ENCODE measurements at regions not wholly inside any gene's neighbourhood (a gene's known extent, or its start where the extent isn't known, plus 50 kb on each side); places are given as distances from the start of the nearest gene placed in this dataset.
"Not testable (repeated sequence)": the region's sequence is repeated elsewhere in the genome, so short reads cannot be mapped to it uniquely, and the experiment has no call there.

DNA sequence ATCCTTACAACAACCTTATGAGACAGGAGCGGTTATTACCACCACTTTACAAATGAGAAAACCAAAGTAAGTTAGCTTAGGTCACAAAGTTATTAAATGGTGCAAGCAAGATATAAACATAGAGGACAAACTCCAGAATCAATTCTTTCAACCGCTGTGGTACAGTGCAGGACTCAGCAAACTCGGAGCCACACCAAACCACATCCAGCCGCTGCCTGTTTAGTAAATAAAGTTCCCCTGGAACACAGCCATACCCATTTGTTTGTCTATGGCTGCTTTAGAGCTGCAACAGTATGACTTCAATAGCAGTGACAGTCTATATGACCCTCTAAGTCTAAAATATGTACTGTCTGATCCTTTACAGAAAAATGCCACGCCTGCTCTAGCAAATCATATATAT, 1567.2 kb upstream of the WWC1 start:
- no peak for DNase-seq
- no peak for TF ChIP-seq GATA1 (IDR thresholded peaks at IDR 0.05; ENCODE audit: low read depth, low read length)
- no peak for TF ChIP-seq POLR2A (IDR thresholded peaks at IDR 0.05; ENCODE audit: low read length)

DNA sequence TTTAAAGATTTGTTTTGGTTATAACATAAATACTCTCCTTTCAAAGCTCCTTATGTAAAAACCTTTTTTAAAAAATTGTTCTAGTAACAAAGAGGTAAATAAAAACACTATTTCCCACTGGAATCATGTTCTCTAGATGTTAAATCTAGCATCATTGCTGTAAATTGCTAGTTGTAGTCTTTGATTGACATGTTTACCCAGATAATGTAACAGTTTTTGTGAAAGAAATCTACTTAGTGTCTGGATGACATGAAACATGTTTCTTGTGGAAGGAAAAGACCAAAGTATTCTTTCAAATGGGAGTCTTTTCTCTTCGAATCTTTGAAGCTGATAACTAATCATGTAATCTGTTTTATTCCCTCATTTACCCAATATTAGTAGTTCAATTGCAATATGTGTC, 1565.9 kb upstream of the WWC1 start:
- DNase-seq, result no peak
- TF ChIP-seq GATA1 (IDR thresholded peaks at IDR 0.05; ENCODE audit: low read depth, low read length), result no peak
- no peak for TF ChIP-seq POLR2A (IDR thresholded peaks at IDR 0.05; ENCODE audit: low read length)

- no peak for DNase-seq
- TF ChIP-seq POLR2A (IDR thresholded peaks at IDR 0.05; ENCODE audit: low read length) (no peak), GATA1 (IDR thresholded peaks at IDR 0.05; ENCODE audit: low read depth, low read length) (no peak)
Observed at GRCh38 chr5:166726406-166726805, 1565.0 kb upstream of the WWC1 start.

DNA sequence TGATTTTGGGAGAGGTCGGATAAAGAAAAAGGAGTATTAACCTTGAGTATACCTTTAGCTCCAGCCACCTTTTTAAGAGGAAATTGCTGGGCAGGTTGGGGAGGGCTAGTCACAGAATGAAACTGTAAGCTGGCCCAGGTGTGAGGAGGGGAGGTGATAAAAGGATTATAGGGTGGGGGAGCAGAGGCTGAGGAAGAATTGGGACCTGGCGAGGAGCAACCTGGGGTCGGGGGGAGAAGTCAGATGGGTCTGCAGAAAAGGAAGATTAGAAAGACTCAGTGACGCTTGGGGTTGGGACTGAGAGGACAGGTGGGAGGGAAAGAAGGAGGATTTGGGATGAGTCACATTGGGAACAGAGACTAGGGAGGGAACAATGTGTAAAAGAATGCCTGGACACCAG, 1548.5 kb upstream of the WWC1 start:
- not testable (repeated sequence) for DNase-seq

- TF ChIP-seq POLR2A (IDR thresholded peaks at IDR 0.05; ENCODE audit: low read length) (no peak), GATA1 (IDR thresholded peaks at IDR 0.05; ENCODE audit: low read depth, low read length) (no peak)
- DNase-seq, result no peak
Observed at GRCh38 chr5:166746506-166746905, 1544.9 kb upstream of the WWC1 start.

DNA sequence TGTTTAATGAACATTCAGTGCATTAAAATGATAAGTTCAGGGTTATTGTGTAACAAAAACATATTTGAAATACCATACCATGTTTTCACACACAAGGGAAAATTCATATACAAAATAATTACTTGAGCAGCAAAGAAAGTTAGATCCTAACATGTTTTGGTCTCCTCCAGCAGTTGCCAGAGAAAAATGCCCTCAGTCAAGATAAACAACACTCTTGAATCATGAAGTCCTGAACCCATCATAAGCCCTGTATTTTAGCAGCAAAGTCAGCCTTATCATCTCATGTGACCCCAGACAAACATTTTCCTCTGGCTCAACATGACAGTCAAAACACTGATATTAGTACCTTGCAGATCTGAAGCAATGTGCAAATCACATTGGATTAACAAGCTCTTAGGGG, 1541.1 kb upstream of the WWC1 start:
- no peak for TF ChIP-seq POLR2A (IDR thresholded peaks at IDR 0.05; ENCODE audit: low read length)
- TF ChIP-seq GATA1 (IDR thresholded peaks at IDR 0.05; ENCODE audit: low read depth, low read length), result no peak
- DNase-seq, result no peak

DNA sequence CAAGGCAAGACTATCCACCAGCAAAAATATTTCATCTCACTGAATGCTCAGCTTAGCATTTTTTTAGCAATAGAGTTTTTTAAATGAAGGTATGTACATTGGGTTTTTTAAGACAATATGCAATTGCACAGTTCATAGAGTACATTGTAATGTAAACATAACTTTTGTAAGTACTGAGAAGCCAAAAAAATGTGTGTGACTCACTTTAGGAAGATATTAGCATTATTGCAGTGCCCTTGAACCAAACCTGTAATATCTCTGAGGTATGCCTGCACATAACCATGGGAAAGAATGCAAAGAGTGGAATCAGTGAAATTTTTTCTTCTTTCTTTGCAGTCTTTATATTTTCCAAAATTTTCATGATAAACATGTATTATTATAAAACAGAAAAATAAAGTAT, 1533.3 kb upstream of the WWC1 start:
- no peak for TF ChIP-seq POLR2A (IDR thresholded peaks at IDR 0.05; ENCODE audit: low read length)
- no peak for TF ChIP-seq GATA1 (IDR thresholded peaks at IDR 0.05; ENCODE audit: low read depth, low read length)
- DNase-seq, result no peak

GRCh38 chr5:166767858-166768257, 1523.6 kb upstream of the WWC1 start:
- TF ChIP-seq GATA1 (IDR thresholded peaks at IDR 0.05; ENCODE audit: low read depth, low read length) (no peak), POLR2A (IDR thresholded peaks at IDR 0.05; ENCODE audit: low read length) (no peak)
- DNase-seq, result no peak

DNA sequence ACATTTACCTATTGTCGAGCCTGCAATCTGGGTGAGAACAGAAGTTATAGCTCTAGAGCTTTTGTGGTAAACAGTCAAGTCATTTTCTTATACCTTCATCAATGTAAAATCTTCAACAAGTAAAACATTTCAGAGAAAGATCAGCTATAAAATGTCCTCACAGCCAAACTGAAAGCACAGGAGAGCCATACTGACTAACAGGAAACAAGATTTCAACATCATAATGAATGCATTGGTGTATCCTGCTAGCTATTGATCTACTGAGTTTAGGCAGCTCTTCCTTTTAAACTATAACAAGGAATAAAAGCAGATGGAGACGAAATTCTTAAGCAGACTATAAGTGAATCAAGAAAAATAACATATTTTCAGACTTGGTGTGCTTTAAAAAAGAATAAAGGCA, 1522.9 kb upstream of the WWC1 start:
- TF ChIP-seq GATA1 (IDR thresholded peaks at IDR 0.05; ENCODE audit: low read depth, low read length) (no peak), POLR2A (IDR thresholded peaks at IDR 0.05; ENCODE audit: low read length) (no peak)

DNA sequence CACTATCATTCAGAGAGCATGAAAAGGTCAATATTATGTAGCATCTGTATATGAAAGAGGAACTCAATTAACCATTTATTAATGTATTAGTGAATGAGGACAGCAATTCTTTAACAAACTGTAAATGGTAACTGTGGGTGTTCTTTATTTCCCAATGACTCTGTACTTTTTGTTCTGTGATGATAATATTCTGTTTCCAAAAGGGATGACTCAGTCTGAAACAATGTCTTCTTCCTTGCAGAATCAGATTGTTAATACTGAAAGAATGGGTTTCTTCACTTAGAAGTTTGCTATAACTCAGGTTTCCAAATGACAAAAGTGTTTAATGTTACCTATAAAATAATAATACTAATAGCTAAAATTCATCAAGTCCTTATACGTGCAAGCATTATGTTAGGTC, 1518.7 kb upstream of the WWC1 start:
- no peak for DNase-seq
- TF ChIP-seq GATA1 (IDR thresholded peaks at IDR 0.05; ENCODE audit: low read depth, low read length) (no peak), POLR2A (IDR thresholded peaks at IDR 0.05; ENCODE audit: low read length) (no peak)

More for the DNA sequence above, 1522.9 kb upstream of the WWC1 start:
- DNase-seq, result no peak

DNA sequence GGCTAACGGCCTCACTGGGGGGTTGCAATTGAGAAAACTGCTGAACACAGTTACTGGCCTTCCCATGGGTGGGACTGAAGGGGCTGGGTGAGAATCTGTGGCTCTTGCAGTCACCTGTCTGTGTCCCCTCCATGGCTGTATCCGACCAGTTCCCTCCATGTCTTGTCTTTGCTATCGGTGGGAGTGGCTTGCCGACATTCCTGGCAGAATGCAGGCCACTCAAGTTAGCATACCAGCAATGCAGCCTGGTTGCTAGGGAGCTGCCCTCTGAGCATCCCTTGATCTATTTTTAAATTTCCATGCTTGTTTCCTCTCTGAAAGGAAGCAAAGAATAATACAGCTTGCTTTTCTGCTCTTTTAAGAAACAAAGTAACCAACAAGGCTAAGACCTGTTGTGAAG, 1509.7 kb upstream of the WWC1 start:
- no peak for DNase-seq
- no peak for TF ChIP-seq POLR2A (IDR thresholded peaks at IDR 0.05; ENCODE audit: low read length)
- no peak for TF ChIP-seq GATA1 (IDR thresholded peaks at IDR 0.05; ENCODE audit: low read depth, low read length)

DNA sequence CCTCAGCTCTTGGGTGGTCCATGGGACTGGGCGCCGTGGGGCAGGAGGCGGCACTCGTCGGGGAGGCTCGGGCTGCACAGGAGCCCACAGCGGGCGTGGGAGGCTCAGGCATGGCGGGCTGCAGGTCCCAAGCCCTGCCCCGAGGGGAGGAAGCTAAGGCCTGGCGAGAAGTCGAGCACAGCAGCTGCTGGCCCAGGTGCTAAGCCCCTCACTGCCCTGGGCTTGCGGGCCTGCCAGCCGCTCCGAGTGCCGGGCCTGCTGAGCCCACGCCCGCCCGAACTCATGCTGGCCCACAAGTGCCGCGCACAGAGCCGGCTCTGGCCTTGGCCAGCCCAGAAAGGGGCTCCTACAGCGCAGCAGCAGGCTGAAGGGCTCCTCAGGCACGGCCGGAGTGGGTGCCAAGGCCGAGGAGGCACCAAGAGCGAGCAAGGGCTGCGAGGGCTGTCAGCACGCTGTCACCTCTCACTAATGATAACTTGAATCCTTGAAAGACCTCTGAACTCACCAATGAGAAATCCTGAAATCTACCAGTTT, 1506.8 kb upstream of the WWC1 start:
- TF ChIP-seq POLR2A (IDR thresholded peaks at IDR 0.05; ENCODE audit: low read length) (no peak), GATA1 (IDR thresholded peaks at IDR 0.05; ENCODE audit: low read depth, low read length) (no peak)
- DNase-seq, result no peak

DNA sequence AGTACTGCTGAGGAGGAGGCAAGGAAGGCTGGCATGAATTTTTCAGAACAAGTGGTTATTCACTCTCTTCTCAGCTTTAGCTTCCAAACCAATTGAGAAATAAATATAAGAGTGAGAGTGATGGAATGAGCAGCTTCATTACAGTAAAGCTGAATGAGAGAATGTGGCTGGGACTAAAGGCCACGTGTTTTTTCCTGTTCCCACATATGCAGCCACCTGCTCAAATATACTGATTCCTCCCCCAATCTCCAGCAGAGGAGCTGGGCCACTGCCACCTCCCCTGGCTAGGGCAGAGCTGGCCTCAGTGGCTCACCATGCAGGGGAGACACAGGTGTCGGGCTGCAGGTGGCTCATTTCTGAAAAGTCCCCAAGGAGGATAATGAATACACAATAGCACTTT, 1505.3 kb upstream of the WWC1 start:
- DNase-seq, result no peak
- TF ChIP-seq GATA1 (IDR thresholded peaks at IDR 0.05; ENCODE audit: low read depth, low read length) (no peak), POLR2A (IDR thresholded peaks at IDR 0.05; ENCODE audit: low read length) (no peak)

GRCh38 chr5:166786889-166787288, 1504.6 kb upstream of the WWC1 start:
- no peak for DNase-seq
- no peak for TF ChIP-seq GATA1 (IDR thresholded peaks at IDR 0.05; ENCODE audit: low read depth, low read length)
- TF ChIP-seq POLR2A (IDR thresholded peaks at IDR 0.05; ENCODE audit: low read length), result no peak

- DNase-seq, result no peak
- no peak for TF ChIP-seq POLR2A (IDR thresholded peaks at IDR 0.05; ENCODE audit: low read length)
- TF ChIP-seq GATA1 (IDR thresholded peaks at IDR 0.05; ENCODE audit: low read depth, low read length), result no peak
Observed at GRCh38 chr5:166788050-166788449, 1503.4 kb upstream of the WWC1 start.

- no peak for TF ChIP-seq POLR2A (IDR thresholded peaks at IDR 0.05; ENCODE audit: low read length)
- no peak for TF ChIP-seq GATA1 (IDR thresholded peaks at IDR 0.05; ENCODE audit: low read depth, low read length)
- no peak for DNase-seq
Observed at GRCh38 chr5:166795756-166796155, 1495.7 kb upstream of the WWC1 start.
